ENCODE measurements at regions not wholly inside any gene's neighbourhood (a gene's known extent, or its start where the extent isn't known, plus 50 kb on each side); places are given as distances from the start of the nearest gene placed in this dataset.

DNA sequence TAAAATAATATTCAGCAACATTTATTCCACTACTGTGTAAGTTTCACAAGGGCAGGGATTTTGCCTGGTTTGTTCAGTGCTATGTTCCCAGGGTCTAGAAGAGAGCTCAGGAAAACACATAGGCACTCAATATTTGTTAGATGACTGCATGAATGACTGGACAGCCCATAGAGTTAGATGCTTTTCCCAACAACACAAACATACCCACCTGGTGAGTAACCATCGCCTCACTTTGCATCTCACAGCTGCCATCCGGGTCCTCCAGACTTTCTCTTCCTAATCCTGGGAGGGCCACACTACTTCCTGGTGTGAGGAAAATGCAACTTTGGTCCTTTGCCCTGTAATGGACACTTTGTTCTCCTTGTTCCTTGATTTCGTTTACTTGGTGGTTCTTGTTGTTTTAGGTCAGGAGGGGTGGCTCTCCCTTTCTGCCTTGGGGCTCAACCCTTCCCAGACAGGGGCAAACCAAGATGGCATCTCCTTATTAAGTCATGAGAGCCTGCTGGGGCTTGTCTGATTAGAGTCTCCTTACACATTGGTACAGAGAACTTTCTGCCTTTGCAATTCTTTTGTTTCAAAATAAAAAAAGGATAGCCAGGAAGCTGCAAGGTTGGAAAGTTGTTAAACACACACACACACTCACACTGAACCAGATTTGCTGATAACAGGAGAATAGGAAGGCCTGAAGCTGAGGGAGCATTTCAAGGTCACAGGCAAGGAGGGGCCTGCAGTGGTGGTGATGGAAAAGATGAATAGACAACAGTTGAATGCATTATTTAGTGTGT lies 190.6 kb downstream of the MID1IP1 start:
- DNase-seq (ENCODE audit: low read depth), result no peak

GRCh38 chrX:38992441-38993096 lies 191.3 kb downstream of the MID1IP1 start:
- DNase-seq (ENCODE audit: low read depth), result no peak

DNA sequence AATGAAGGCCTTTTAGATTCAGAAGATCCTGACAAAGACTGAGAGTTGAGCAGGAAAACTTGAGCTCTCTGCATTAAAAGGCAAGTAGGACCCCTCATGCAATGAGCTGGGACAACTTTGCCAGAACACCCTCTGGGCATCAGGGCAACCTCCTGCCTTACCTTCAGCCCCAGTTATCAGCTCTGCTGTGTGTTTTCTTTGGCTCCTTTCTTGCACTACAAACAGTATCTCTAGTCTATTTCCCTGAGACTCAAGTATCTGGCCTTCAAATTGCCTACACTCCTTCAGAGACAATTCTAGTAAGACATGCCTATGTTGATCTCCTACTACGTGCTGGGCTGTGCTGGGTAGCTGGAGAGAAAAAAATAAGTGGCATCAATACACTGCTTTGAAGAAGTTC lies 192.2 kb downstream of the MID1IP1 start:
- DNase-seq (ENCODE audit: low read depth), result no peak

GRCh38 chrX:38999099-38999498 lies 197.8 kb downstream of the MID1IP1 start:
- no peak for DNase-seq (ENCODE audit: low read depth)

DNA sequence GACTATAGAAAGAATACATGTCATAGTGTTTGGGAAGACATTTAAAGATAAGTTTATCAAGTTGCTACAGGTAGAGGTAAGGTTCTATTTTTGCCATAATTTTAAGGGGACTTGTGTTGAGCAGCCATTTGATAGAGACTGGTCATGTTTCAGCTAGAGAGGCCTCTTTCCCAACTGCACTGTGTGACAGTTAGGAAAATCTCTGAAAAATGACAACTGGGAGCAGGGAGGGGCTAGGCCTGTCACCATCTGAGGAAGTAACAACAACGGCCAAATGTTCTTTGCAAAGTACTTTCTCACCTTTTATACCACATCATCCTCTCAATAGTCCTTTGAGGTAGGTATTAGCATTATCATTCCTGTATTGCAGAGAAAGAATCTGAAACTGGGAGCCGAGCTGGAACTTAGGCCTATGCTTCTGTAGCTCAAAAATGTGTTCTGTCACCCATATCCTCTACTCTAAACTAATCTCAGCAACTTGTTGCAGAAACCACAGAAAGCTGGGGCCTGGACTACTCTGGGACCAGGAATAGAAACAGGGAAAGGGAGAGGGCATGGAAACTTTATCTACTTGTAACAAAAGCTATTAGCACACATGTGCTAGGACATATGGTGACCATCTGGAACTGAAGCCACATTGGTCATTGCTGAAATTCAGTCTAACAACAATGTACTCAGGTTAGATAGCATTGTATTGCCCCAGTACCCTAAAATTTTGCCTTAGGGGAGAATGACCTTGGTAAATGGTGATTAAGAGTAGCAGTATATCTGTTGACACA lies 198.9 kb downstream of the MID1IP1 start:
- DNase-seq (ENCODE audit: low read depth), result no peak

DNA sequence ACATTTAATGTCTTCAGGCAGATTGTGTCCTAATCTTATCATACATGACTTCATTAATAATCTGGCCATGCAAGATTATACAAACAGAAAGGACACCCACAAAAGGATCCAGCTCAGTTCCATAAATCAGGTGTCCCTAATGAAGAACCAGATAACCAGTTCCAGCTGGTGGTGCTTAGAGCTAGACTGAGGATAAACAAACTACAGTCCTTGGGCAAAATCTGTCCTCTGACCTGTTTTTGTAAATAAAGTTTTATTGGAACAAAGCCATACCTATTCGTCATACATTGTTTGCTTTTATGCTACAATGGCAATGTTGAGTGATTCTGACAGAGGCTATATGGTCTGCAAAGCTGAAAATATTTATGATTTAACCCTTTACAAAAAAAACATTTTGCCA lies 199.5 kb downstream of the MID1IP1 start:
- DNase-seq (ENCODE audit: low read depth), result no peak

GRCh38 chrX:39002466-39002865 lies 201.2 kb downstream of the MID1IP1 start:
- DNase-seq (ENCODE audit: low read depth), result no peak

DNA sequence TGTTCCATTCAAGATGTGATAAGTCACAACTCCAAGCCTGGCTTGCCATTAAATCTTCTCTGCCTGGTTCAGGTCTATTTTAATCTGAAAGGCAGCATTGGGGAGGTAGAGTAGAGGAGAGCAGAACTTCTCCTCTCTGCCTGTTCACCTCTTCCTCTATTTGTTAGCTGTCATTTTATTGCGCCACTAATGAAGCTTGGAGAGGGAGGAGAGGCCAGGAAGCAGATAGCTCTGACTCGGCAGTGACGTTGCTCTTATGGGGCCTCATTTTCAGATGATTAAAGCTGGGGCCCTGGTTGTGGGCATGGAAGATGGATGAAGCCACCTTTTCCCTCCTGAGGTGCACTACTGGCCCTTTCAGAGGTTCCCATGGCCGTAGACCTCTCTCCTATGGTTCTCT lies 207.3 kb downstream of the MID1IP1 start:
- DNase-seq (ENCODE audit: low read depth), result no peak

- no peak for DNase-seq (ENCODE audit: low read depth)
These were observed 210.4 kb downstream of the MID1IP1 start for GRCh38 chrX:39011454-39012221.

GRCh38 chrX:39012621-39013111 lies 211.4 kb downstream of the MID1IP1 start:
- no peak for DNase-seq (ENCODE audit: low read depth)

GRCh38 chrX:39016556-39016955 lies 215.3 kb downstream of the MID1IP1 start:
- no peak for DNase-seq (ENCODE audit: low read depth)

DNA sequence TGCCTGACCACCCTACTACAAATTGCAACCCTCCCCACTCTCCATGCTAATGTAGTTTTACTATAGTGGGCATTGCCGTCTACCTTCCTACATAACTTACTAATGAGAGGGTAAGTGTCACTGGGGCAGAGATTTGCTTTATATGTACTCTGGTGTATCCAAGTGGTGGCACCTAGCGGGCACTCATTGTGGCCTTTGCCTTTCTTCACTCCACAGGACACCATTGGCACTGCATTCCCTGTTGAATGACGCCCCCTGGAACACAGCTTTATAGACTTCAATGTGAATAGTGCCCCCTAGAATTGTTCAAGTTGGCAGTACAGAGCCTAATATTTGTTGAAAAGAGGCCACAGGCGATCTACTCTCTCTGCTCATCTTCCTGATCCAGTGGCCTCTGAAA lies 215.8 kb downstream of the MID1IP1 start:
- DNase-seq (ENCODE audit: low read depth), result no peak

GRCh38 chrX:39017716-39018115 lies 216.5 kb downstream of the MID1IP1 start:
- DNase-seq (ENCODE audit: low read depth), result no peak

DNA sequence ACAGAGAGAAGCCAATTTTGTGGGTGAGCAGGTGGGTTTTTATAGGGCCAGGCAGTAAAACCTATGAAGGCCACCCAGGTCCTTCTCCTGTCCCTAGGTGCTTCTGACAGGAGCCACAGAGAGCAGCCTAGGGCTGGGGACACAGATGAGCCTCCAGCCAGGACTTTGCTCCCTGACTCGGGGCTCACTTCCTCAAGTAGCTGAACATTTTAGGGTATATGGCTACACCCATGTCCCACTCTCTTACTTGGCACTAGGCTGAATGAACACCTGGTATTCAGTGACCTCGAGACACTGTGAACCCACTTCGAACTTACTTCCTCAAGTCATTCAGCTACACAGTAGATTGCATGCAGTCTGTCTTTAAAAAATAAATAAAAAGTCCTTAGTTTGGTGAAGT lies 217.3 kb downstream of the MID1IP1 start:
- no peak for DNase-seq (ENCODE audit: low read depth)

DNA sequence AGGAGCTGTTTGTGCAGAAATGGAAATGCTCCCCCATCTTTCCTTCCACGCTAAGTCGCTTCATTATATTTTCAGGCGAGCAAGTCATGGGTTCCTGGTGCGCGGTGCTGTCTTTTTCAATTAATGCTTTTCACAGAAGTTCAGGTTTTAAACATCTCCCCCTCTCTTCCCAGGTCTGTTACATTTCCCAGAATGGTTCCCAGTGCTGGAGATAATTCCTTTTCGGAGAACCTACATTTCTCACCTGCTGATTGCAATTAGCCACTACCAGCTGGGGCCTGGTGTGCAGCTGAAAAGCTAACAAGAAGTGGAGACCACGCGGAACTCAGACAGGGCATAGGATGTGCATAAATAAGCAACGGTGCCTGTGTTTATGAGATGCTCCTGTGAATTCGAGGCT lies 217.8 kb downstream of the MID1IP1 start:
- no peak for DNase-seq (ENCODE audit: low read depth)

DNA sequence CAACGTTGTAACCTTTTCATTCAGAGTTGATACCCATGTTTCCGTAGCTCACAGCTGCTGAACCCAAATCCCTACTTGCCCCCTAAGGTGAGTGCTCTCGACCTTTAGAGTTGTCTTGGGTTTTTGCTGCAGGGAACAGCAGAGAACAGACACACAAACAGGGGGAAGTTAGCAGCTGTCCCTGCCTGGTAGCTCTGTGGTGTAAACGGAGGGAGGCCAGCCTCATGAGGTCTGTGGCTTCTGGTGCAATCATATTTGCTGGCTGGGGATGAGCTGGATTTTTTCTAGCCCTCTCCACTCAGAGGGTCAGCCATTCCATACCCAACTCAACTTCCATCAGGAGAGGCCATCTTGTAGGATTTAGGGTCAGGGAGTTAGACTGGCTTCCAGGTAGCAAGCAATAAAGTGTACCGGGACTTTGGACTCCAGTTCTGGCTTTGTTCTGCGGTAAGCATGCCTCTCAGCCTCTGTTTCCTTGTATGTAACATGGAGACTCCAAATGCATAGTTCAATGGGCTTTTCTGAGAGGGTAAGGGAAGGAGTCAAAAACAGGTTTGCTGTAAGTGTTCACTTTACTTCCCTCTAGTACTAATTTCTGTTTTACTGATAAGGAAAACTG lies 218.9 kb downstream of the MID1IP1 start:
- no peak for DNase-seq (ENCODE audit: low read depth)

DNA sequence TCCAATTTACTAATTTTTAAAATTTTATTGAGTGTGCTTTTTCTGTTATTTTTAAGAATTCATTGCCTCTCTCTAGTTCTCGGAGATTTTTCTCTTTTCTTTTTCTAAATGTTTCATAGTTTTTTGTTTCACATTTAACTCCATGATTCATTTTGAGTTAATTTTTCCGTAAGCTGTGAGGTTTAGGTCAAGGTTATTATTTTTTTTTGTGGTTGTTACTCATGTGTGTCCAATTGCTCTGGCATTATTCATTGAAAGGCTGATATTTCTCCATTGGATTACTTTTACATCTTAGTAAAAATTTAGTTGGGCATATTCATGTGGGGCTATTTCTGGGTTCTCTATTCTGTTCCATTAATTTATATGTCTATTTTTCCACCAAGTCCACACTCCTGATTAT lies 220.8 kb downstream of the MID1IP1 start:
- DNase-seq (ENCODE audit: low read depth), result no peak

- DNase-seq (ENCODE audit: low read depth), result no peak
These were observed 228.0 kb downstream of the MID1IP1 start for GRCh38 chrX:39029221-39029620.

DNA sequence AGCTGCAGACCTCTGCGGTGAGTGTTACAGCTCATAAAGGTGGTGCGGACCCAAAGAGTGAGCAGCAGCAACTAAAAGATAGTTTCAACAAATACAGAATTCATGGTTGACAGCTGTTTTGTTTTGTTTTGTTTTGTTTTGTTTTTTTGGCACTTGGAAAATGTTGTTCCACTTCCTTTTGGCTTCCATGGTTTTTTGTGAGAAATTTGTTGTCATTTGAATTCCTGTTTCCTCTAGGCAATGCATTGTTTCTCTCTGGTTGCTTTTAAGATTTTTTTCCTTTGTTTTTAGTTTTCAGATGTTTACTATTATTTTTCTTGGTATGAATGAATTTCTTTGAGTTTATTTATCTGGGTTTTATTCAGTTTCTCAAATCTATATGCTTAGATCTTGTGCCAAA lies 229.4 kb downstream of the MID1IP1 start:
- DNase-seq (ENCODE audit: low read depth), result no peak

GRCh38 chrX:39039890-39040289 lies 238.6 kb downstream of the MID1IP1 start:
- DNase-seq (ENCODE audit: low read depth), result no peak

DNA sequence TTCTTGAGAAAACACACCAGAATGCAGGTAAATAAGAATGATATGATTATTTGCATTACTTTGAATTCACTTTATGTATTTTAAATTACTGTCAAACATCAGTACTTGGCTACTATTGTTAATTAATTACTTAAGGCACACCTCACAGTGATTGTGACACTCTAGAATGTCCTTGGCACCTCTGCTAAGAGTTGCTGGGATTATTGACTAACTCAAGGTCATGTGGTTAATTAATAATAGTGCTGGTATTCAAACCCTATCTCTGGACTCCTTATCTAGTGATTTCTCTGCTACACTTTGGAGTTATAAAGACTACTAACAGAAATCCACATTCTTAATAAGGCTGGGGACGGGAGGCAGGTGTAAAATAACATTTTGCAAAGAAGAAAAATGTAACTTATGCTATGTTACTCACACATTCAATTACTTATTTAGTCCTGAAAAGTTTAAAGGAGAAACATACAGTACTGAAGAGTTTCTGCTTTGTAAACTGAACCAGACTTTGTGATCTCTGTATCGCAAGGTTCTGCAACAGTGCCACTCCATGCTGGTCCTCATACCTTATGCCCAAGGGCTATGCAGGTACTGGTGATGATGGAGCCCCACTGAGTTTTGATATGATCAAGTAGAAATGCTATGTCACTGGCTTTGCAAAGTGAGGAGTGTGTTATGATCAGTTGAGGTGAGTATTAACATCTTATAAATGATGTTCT lies 242.7 kb downstream of the MID1IP1 start:
- DNase-seq (ENCODE audit: low read depth), result no peak

Measured in amniotic epithelial cell (primary cell).